Activated CD8-positive, alpha-beta memory T cell treated with anti-CD3 and anti-CD28 coated beads for 4 hours (primary cell): ENCODE measurements at regions not wholly inside any gene's neighbourhood (a gene's known extent, or its start where the extent isn't known, plus 50 kb on each side); places are given as distances from the start of the nearest gene placed in this dataset.
"Not testable (repeated sequence)": the region's sequence is repeated elsewhere in the genome, so short reads cannot be mapped to it uniquely, and the experiment has no call there.

Experiments
- DNase-seq, 2 donors: peaks; one replicate each; pipeline ENCODE4 v3.0.0-alpha.2; 2020; ENCODE audit warnings: low read depth in 2 of 2

DNA sequence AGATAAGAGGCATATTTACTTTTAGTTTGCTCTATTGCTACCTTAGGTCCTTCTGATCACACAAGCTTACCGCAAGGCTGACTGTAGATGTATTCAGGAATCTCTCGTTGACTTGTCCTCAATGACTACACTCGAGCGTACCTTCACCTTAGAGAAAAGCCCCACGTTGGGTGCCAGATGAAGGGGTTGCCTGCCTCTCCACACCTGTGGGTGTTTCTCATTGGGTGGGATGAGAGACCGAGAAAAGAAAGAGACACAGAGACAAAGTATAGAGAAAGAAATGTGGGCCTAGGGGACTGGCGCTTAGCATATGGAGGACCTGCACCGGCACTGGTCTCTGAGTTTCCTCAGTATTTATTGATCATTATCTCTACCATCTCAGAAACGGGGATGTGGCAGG is 51.8 kb downstream of the ASCL4 start:
- no peak for DNase-seq

DNA sequence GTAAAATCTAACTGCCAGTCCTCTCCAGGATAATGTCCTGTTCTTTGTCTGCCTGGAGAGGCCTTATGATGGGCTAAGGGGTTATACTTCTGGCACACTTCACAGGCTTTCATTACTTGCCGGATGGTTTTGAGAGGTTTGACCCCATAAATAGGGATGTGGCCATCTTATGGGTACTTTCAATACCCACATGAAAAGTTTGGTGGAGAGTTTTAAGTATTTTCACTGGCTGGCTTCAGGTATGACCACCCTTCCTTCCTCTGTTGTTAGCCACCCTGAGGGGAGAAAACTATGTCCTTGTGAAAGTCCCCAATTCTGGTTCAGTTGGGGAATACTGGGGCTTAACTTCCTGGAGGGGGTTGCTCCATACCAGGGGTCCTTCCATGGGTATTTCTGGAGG is 54.8 kb downstream of the ASCL4 start:
- no peak for DNase-seq

DNA sequence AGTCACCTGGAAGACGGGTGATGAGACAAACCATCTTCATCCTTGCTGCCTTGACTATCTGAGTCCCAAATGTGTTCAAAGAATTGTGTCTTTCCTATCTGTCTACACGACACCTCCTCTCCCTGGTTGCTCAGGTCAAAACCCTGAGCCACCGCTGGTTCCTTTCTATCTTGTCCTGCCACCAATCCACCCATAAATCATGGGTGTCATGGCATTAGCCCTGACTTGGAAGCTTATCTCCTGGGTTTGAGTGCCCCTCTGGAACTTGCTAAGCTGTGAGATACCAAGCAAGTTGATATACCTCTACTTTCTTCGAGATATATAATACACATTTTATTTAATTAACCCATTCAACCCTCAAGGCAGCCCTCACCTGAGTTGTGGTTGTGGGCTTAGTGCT is 57.9 kb downstream of the ASCL4 start:
- no peak for DNase-seq

DNA sequence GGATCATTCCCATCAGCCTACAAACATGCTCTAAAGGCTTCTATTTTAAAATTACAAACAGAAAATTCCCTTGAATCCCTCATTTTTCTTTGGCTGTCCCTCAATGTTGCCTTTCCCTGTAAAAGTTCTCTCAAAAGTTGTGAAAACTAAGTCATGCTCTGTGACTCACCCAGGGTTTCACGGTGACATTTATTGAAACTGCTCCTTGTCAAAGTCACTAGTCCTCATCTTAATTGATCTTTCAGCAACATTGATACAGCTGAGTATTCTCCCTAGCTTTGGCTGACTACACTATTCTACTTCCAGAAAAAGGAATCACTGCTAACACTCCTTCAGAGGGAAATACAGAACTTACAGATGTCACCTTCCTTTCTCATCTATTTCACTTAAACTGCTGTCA is 65.7 kb downstream of the ASCL4 start:
- DNase-seq = no peak

DNA sequence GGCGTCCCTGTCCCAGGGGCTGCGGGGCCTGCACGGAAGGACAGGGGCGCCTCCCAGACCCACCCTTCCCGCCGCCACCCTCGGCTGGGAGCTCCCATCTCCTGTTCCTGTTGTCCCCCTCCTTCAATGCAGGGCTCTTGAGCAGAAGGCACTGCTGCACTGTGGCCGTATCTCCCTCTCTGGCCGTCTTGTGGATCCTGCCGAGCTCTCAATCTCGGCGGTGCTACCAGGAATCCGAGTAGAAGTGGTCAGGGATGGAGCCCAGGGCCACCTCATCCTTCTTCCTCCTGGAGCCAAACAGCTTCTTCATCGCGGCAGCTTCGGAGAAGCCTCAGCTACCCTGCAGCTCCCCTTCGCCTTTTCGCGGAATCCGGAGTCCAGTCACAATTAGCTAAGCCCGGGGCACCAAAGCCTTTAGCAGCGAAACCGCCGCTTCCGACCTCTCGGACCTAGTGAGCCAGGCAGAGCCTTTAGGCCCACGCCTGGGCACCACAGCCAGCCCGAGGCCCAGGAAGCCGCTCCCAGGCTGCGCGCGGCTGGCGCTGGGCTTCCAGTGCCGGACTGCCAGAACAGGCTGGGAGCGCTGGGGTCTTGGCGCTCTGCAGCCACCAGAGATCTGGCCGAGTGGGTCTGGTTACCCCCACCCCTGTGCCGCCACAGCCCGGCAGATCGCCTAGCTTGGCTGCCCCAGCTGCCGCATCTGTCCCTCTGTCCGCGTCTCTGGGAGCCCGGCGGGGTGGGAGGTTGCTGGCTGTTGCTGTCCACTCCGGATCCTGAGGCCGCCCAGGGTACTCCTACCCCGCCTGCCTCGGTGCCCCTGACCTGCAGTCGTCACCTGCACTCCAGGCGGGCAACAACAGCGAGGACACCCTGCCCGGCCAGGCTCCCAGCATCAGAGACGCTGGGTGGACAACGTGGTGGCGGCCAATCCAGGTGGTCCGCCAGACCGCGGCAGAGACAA is 69.1 kb downstream of the ASCL4 start:
- no peak for DNase-seq

DNA sequence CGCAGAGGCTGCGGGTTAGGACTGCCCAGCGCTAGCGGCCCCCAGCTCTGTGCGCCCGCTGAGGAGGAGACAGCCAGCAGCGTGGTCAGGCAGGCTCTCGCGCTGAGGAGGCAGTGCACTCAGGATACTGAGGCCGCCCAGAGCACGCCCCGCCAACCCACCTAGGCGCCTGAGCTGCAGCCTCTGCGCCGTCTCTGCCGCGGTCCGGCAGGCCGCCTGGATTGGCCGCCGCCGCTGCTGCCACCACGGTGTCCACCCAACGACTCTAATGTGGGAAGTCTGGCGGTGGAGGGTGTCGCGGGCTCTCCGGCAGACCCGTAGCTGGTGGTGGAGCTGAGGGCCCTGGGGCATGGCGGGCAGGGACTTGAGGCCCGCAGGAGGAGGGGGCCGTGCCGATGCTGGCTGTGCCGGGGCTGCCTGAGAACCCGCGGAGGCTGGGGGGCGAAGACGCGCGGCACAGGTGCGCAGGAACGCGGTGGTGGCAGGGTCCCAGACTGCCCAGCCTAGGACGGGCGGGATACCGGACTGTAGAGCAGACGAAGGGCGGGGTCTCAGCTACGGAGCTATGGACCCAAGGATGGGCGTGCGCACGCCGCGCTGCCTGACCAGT is 69.9 kb downstream of the ASCL4 start:
- no peak for DNase-seq

DNA sequence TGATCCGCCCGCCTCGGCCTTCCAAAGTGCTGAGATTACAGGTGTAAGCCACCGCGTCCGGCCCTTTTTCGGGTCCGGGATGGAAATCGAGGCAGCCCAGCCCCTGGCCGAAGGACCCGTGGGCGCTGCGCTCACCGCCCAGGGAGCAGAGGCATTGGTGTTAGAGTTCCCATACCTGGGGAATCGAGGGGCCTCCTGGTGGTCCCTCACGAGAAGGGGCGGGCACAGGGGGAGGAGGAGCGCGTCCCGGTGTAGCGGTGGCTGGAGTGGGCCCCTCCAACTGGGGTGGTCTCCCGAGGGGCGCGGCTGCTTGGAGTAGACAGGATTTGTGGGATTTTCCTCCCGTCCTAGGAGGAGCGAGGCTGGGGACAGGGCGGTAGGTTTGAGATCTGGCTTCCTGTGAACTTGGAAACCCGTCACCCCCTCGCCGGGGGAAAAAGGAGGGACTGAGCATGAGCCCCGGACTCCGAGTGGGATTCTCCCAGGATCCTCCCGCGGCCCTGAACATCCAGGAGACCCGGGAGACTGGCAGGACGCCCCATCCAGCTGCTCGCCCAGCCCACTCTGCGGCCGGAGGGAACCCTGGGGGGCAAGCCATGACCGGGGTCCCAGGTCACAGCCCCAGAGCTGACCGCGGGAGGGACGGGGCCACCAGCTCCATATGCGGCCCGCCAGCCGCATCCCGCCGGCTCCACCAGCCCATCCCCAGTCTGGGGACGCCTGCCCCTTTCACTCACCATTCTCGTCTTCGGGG is 70.9 kb downstream of the ASCL4 start:
- DNase-seq = no peak

DNA sequence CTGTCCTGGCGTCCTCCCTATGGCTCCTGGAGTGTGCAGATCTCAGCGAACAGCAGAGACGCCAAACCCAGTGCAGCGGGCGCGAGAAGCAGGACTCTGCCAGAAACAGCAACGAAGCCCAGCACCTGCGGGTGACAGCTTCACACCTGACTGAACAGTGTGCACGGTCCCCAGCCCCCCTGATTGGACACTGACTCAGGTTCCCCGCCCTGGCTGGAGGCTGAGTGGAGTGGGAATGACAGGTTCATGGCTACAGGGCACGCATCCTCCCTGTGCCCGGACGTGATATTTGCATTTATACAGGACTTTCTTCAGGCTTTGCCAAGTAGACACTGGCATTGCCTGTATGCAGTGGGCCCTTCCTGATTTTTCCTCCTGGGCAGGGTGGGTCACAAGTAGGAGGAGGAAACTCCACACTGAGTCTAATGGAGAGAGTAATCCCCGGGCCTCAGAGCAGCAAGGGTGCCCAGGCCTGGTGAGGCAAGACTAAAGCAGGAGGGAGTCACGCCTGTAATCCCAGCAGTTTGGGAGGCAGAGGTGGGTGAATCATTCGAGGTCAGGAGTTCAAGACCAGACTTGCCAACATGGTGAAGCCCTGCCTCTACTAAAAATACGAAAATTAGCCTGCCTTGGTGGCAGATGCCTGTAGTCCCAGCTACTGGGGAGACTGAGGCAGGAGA is 71.6 kb downstream of the ASCL4 start:
- DNase-seq = no peak

DNA sequence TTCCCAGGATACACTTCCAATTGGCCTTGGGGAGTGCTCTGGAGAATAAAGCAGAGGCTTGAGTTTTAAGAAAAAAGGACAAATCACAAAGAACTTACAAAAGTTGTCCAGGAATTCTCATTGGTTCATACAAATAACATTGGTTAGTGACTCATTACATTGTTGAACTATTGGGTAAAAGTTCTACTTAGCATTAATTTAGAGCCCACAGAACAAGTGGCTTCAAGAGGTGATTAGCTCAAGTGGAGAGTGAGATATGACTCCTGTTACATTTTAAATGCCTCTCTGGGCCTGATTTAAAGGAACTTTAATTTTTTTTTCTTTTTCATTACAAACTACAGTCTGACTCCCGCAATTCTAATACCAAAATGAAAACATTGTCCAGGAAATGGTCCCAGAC is 72.9 kb downstream of the ASCL4 start:
- DNase-seq = no peak

DNA sequence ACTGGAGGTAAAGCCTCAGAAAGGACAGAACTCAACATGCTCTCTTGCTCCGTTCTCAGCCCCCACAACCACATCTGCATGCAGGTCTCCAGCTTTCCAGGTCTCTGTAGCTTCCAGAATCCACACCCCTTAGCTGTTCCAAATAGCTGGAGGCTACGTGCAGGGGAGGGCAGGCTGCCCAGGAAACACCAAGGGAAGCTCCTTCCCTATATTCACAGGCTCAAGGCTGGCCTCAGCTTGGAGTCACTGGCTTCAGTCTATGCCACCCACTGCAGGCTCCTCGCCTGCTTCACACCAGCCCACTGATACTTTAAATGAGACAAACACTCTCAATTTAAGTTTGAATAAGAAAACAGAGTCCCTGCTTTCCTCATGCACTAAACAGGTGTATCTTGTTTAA is 73.3 kb downstream of the ASCL4 start:
- DNase-seq = no peak

DNA sequence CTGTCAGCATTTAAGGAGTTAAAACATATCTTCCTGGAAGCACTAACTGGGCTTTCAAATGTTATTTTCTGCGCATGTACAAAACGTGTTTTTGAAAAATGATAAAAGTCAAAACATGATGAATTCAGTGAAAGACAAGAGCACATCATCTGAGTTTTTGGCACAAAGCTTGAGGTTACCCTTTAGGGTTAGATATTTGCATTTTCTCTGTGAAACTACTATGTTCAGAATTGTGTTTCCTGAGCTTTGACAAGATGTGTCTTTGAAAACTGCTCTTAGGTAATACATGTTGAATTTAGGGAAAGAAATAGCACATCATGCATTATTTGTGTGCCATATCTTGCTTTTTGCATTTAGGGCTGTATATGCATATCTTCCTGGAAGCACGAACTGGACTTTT is 79.0 kb downstream of the ASCL4 start:
- DNase-seq = no peak

DNA sequence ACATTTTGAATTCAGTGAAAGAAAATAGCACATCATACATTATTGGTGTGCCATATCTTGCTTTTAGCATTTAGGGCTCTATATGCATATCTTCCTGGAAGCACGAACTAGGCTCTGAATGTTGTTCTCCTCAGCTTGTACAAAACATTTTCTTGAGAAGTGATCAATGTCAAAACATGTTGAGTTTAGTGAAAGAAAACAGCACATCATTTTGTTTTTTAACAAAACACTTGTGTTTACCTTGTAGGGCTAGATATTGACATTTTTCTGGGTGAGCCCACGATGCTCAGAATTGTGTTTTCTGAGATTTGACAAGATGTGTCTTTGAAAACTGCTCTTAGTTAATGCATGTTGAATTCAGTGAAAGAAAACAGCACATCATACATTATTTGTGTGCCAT is 81.0 kb downstream of the ASCL4 start:
- DNase-seq = no peak

DNA sequence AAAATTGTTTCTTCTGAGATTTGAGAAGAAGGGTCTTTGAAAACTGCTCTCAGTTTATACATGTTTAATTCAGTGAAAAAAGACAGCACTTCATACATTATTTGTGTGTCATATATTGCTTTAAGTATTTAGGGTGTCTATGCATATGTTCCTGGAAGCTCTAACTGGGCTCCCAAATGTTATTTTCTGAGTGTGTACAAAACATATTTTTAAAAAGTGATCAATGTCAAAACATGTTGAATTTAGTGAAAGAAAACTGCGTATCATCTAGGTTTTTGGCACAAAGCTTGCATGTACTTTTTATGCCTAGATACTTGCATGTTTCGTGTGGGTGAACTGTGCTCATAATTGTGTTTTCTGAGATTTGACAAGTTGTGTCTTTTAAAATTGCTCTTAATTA is 81.6 kb downstream of the ASCL4 start:
- no peak for DNase-seq

DNA sequence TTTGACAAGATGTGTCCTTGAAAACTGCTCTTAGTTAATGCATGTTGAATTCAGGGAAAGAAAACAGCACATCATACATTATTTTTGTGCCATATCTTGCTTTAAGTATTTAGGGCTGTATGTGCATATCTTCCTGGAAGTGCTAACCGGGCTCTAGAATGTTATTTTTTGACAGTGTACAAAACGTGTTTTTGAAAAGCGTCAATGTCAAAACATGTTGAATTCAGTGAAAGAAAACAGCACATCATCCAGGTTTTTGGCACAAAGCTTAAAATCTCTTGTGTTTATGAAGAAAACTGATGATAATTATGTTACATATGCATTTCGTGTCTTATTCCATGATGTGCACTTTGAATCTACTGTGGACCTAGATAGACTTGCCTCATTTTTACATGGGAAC is 82.7 kb downstream of the ASCL4 start:
- DNase-seq = no peak

DNA sequence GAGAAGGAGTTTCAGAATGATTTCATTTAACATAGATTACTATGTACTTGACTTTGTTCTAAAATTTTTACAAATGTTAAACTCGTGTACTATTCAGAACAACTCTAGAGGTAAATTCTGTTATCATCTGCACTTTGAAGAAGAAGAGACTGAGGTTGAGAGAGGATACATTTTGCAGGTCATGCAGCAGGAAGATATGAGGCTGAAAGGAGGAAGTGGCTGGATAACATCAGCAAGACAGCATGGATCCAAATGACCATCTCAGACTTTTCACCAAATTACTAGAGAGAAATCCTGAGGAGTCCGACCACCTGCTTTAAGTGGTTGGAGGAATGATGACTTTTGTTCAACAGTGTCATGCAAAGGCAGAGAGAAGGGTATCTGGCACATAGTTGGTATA is 84.9 kb downstream of the ASCL4 start:
- no peak for DNase-seq

DNA sequence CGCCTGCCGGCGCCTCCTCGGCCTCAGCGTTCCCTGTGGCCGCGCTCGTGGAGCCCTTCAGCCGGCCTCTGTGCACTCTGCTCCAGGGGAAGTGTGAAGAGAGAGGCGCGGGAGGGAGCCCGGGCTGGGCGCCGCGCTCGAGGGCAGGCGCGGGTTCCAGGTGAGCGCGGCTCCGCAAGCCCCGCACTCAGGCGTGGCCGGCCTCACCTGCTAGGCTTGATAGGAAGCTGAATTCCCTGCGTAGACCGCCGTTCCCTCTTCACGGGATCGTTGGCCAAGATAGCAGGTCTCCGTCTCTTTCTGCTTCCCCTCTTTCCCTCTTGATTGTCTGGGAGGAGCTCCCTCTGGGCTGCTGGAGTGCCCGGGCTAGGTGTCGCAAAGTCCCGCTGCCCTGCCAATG is 89.7 kb downstream of the ASCL4 start:
- DNase-seq = no peak

DNA sequence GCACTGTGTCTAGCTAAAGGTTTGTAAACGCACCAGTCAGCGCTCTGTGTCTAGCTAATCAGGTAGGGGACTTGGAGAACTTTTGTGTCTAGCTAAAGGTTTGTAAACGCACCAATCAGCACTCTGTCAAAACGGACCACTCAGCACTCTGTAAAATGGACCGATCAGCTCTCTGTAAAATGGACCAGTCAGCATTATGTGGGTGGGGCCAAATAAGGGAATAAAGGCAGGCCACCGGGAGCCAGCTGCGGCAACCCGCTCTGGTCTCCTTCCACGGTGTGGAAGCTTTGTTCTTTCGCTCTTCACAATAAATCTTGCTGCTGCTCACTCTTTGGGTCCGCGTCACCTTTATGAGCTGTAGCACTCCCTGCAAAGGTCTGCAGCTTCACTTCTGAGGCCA is 90.2 kb downstream of the ASCL4 start:
- not testable (repeated sequence) for DNase-seq

DNA sequence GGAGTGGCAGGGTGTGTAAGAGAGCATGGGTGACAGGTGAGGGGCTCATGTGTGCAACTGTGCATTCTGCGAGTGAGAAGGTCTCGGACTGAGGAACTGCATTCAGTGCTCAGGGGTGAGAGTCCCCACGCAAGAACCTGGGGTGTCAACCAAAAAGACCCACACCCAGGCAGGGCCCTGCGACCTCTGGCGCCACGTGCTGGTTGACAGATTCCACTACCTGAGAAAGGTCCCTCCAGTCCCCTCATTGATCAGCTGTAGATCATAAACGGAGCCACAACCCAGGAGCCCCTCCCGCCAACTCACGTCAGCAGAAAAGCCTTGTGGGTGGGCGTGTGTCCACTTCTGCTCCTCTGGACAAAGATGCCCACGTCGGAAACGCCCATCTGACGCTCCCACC is 98.7 kb downstream of the ASCL4 start:
- DNase-seq = no peak

DNA sequence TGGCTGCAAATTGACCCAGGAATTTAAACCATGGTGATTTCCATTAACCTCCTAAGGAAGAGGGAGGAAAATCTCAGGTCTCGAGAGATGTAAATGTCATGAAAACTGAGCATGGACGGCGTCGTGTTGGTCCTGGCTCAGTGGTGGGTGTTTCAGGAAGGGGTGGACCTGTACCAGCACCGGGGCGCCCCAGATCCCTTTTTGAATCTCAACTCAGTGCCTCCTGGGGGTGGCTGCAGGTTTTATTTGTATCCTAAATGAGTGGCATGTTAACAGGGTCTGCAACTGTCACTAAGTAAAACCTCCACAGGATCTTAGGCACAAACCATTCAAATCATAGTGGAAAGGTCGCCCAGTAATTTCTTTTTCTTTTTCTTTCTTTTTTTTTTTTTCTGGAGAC is 101.3 kb downstream of the ASCL4 start:
- no peak for DNase-seq

DNA sequence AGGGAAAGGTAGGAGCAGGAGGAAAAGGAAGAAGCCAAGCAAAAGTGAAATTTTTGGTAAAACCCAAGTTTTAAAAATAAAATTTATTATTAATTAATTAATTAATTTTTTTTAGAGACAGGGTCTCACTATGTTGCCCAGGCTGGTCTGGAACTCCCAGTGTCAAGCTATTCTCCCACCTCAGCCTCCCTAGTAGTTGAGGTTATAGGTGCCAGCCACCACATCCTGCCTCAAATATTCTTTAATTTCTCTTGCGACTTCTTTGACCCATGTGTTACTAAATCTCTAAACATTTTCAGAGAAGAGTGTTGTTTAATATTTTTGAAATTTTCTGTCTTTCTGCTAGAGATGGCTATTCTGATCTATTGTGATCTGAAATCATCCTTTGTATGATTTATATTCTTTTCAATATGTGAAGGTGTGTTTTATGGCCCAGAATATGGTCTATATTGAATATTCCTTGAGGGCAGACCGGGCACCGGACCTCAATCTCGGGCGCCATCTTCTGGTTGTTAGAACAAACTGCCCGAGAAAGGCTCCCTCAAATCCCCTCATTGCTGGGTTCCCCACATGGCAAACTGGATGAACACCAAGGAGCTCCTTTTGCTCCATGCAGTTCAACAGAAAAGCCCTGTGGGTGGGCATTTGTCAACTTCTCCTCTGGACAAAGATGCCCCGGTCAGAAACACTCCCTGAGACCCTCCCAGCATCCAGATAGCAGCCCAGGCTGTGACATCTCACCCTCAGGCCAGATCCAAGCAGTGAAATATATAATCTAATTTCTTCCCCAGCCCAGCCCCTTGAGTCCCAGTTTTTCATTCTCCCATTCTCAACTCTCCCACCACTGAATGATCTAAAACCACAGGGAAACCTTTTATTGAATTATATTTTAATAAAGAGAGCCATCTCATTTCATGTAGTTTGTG is 110.5 kb downstream of the ASCL4 start:
- DNase-seq = no peak

DNA sequence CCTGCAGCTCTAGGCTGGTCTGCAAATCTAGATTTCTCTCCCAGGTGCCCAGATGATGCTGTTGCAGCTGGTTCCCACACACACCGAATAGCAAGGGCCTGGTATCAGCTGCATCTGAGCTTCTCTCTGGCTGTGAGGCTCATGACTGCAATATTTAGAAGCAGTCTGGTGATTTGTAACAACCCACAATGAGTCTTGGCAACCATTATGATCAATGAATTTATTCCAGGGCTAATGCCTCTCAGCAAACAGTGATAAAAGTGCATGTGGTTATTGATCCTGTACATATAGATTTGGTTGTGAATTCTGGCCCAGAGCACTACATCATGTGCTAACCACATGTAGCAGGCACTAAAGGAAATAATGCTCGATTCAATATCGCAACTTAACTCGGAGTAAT is 114.3 kb downstream of the ASCL4 start:
- DNase-seq = no peak
